ENCODE measurements at regions not wholly inside any gene's neighbourhood (a gene's known extent, or its start where the extent isn't known, plus 50 kb on each side); places are given as distances from the start of the nearest gene placed in this dataset.

DNA sequence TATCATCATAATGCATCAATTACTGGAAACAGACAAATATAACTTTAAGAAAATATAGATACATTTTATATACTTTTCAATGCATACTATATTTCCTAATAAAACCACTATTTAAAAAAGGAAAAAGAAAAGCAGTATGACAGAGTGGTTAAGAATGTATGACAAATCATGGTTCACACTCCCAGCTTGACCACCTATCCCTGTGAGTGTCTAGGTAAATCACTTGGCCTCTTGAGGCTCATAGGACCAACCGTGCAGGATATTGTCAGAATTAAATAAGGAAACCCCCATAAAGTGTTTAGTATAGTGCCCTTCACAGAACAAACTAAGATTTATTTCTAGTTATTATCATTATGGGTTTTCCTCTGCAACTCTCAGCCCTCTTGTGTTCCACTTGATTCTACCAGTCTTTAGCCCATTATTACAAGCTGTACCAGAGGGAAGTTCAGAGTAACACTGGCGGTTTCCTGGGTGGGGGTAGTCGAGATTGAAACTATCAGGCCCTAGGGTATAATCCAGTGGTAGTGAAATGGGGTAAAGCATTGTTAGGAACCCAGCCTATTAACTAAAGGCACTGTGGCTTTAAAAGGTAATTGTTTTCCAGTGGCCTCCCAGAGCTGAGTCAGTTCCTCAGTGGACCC, 55.5 kb upstream of the PAK3 start:
- TF ChIP-seq, protein P1, sequence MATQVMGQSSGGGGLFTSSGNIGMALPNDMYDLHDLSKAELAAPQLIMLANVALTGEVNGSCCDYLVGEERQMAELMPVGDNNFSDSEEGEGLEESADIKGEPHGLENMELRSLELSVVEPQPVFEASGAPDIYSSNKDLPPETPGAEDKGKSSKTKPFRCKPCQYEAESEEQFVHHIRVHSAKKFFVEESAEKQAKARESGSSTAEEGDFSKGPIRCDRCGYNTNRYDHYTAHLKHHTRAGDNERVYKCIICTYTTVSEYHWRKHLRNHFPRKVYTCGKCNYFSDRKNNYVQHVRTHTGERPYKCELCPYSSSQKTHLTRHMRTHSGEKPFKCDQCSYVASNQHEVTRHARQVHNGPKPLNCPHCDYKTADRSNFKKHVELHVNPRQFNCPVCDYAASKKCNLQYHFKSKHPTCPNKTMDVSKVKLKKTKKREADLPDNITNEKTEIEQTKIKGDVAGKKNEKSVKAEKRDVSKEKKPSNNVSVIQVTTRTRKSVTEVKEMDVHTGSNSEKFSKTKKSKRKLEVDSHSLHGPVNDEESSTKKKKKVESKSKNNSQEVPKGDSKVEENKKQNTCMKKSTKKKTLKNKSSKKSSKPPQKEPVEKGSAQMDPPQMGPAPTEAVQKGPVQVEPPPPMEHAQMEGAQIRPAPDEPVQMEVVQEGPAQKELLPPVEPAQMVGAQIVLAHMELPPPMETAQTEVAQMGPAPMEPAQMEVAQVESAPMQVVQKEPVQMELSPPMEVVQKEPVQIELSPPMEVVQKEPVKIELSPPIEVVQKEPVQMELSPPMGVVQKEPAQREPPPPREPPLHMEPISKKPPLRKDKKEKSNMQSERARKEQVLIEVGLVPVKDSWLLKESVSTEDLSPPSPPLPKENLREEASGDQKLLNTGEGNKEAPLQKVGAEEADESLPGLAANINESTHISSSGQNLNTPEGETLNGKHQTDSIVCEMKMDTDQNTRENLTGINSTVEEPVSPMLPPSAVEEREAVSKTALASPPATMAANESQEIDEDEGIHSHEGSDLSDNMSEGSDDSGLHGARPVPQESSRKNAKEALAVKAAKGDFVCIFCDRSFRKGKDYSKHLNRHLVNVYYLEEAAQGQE (IDR thresholded peaks at IDR 0.05; ENCODE audit: borderline replicate concordance), result no peak
- TF ChIP-seq, protein P2, sequence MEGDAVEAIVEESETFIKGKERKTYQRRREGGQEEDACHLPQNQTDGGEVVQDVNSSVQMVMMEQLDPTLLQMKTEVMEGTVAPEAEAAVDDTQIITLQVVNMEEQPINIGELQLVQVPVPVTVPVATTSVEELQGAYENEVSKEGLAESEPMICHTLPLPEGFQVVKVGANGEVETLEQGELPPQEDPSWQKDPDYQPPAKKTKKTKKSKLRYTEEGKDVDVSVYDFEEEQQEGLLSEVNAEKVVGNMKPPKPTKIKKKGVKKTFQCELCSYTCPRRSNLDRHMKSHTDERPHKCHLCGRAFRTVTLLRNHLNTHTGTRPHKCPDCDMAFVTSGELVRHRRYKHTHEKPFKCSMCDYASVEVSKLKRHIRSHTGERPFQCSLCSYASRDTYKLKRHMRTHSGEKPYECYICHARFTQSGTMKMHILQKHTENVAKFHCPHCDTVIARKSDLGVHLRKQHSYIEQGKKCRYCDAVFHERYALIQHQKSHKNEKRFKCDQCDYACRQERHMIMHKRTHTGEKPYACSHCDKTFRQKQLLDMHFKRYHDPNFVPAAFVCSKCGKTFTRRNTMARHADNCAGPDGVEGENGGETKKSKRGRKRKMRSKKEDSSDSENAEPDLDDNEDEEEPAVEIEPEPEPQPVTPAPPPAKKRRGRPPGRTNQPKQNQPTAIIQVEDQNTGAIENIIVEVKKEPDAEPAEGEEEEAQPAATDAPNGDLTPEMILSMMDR (IDR thresholded peaks at IDR 0.05; ENCODE audit: poor library complexity, severe bottlenecking), result no peak
- no peak for TF ChIP-seq EZH2 (IDR thresholded peaks at IDR 0.05; ENCODE audit: borderline replicate concordance, insufficient read depth, low read length, poor library complexity, severe bottlenecking)
- TF ChIP-seq SMC3 (conservative IDR thresholded peaks at IDR 0.05; ENCODE audit: poor library complexity), result no peak
- TF ChIP-seq POLR2AphosphoS5 (IDR thresholded peaks at IDR 0.05), result no peak
- no peak for TF ChIP-seq MXI1 (conservative IDR thresholded peaks at IDR 0.05; ENCODE audit: poor library complexity, severe bottlenecking)
- no peak for TF ChIP-seq RAD21 (conservative IDR thresholded peaks at IDR 0.05)

Data from neural cell (in vitro differentiated cells).